Heart right ventricle (tissue), 16 donors: ENCODE measurements at regions not wholly inside any gene's neighbourhood (a gene's known extent, or its start where the extent isn't known, plus 50 kb on each side); places are given as distances from the start of the nearest gene placed in this dataset.
A peak's percentile ranks its signal among the peaks of the same experiment; 100 is the strongest.

ENCODE experiments used
- ATAC-seq, 8 donors: fragments of 200-7000 bp; cut with Tn5 transposase; one replicate each; pipeline ENCODE4 v1.9.1; 2020; ENCODE audit warnings: mild to moderate bottlenecking in 8 of 8, moderate library complexity in 8 of 8, moderate number of reproducible peaks in 1 of 8
- DNase-seq, 2 donors: peaks; one replicate each; pipeline ENCODE4 v3.0.0-alpha.2; 2020
- H3K27ac ChIP-seq, 10 donors: fragments of 200-600 bp; sonication (generic) in 2 of 10; one replicate each; pipeline versions ENCODE4 v1.5.0 to v1.8.0; 2020 to 2022; ENCODE audit warnings: mild to moderate bottlenecking in 3 of 10
- H3K27me3 ChIP-seq, 7 donors: fragments of 200-600 bp; one replicate each; pipeline ENCODE4 v1.8.0; 2021 to 2022; ENCODE audit warnings: mild to moderate bottlenecking in 2 of 7
- H3K36me3 ChIP-seq, 9 donors: fragments of 200-600 bp; sonication (generic) in 1 of 9; one replicate each; pipeline versions ENCODE4 v1.5.0 to v1.8.0; 2020 to 2022; ENCODE audit warnings: mild to moderate bottlenecking in 2 of 9
- H3K4me1 ChIP-seq, 9 donors: fragments of 200-600 bp; sonication (generic) in 1 of 9; one replicate each; pipeline versions ENCODE4 v1.5.0 to v1.8.0; 2020 to 2022; ENCODE audit warnings: mild to moderate bottlenecking in 4 of 9
- H3K4me3 ChIP-seq, 10 donors: fragments of 200-600 bp; sonication (generic) in 2 of 10; one replicate each; pipeline versions ENCODE4 v1.5.0 to v1.8.0; 2020 to 2022; ENCODE audit warnings: mild to moderate bottlenecking in 7 of 10, moderate library complexity in 2 of 10
- H3K9me3 ChIP-seq, 11 donors: fragments of 200-600 bp in 10 of 11; sonication (generic) in 2 of 11; one replicate each; pipeline versions ENCODE4 v1.5.0 to v1.8.0; 2013 to 2022; ENCODE audit warnings: mild to moderate bottlenecking in 2 of 11, control low read depth in 1 of 11, moderate library complexity in 1 of 11
- CTCF ChIP-seq, 9 donors: fragments of 200-600 bp; sonication (generic) in 2 of 9; IDR thresholded peaks; one replicate each; pipeline versions ENCODE4 v1.5.0 to v1.8.0; 2021 to 2022; ENCODE audit warnings: antibody characterized with exemption in 9 of 9, mild to moderate bottlenecking in 5 of 9, moderate library complexity in 1 of 9
- WGBS, 2 donors: extraction: QIAGEN DNeasy Blood & Tissue Kit; methylation state at CpG; one replicate each; pipeline ENCODE4 v1.1.7; 2013; ENCODE audit warnings: inconsistent platforms in 1 of 2; 5-methylcytosine and 5-hydroxymethylcytosine counted together
- intact Hi-C, 10 donors: fragments of 100-400 bp; cut with DNase I; formaldehyde crosslinking; loops; one replicate each; pipeline versions ENCODE4 v1.11.1 to v1.14.2; 2022
- donor health status: Arrhythmogenic right ventricular cardiomyopathy.
- donor health status: ischemic (EF 13 %, LVEDD 7.1; RV severe dilation, severe dysfunction).
- donor health status: healthy with polysubstance abuse.
- donor health status: DM: no; HTN: yes; CAD: no.
- donor health status: DM: no; HTN: no; CAD: no.
- donor health status: ischemic (EF 25% LVEDD 6.9; RV normal size, moderate dysfunction).
- donor health status: ischemic (EF 25% LVEDD 5.7; RV mildly dilated, moderate dysfunction).
- donor health status: healthy.
- donor health status: DM: yes; HTN: yes; CAD: no.
- donor health status: Ischemic cardiomyopathy.
- donor health status: ischemic (EF 35%, LVEDD 5.7; RV mildly dilated, moderate dysfunction).
- donor health status: nonischemic (EF 11% LVEDD 7.7; RV severe dilation, severe dysfunction).
- donor health status: DM: yes; HTN: yes; CAD: no.
- donor health status: PGD.
- donor health status: ischemic (EF 29% LVEDD 5.4; RV normal size, mild dysfunction).
- donor health status: nonischemic (EF 23%, LVEDD 6.1; RV moderate dilation, normal function).

- H3K27ac ChIP-seq: no peak overlapping the region
- ATAC-seq: no peak
- peaks cover 0 to 6% (median 0%) of the 10 kb centered on the region in 11 donors for H3K9me3 ChIP-seq
- intact Hi-C loops: no loop called here
- WGBS, 2 donors: 95 to 99% methylated on average over 8 of the region's 8 CpGs
- H3K36me3 ChIP-seq: no peaks in the 10 kb centered on the region
- DNase-seq: no peak
- no peak overlapping the region for H3K4me3 ChIP-seq
- peaks cover 7 to 15% (median 12%) of the 10 kb centered on the region in 9 donors for H3K4me1 ChIP-seq
- TF ChIP-seq CTCF (IDR thresholded peaks at IDR 0.05): peak in 1 of 9 donors; percentile 6
- no peaks in the 10 kb centered on the region for H3K27me3 ChIP-seq
Measured at GRCh38 chr6:139877828-139878405, 503.5 kb upstream of the CITED2 start.

- 62 to 74% methylated on average over 2 of the region's 2 CpGs for WGBS, 2 donors
Measured at GRCh38 chr6:139872665-139873064, 498.2 kb upstream of the CITED2 start.

GRCh38 chr6:139871803-139872510, 497.5 kb upstream of the CITED2 start:
- DNase-seq (no peak), ATAC-seq (no peak)
- H3K4me1 ChIP-seq: peaks cover 0 to 9% (median 0%) of the 10 kb centered on the region in 9 donors
- TF ChIP-seq CTCF (IDR thresholded peaks at IDR 0.05): no peak
- H3K9me3 ChIP-seq: peaks cover 0 to 6% (median 0%) of the 10 kb centered on the region in 11 donors
- no peak overlapping the region for H3K27ac ChIP-seq
- no peaks in the 10 kb centered on the region for H3K27me3 ChIP-seq
- WGBS, 2 donors: 87 to 90% methylated on average over 1 of the region's 1 CpG
- intact Hi-C loops: no loop called here
- H3K4me3 ChIP-seq: no peak overlapping the region
- no peaks in the 10 kb centered on the region for H3K36me3 ChIP-seq

More at GRCh38 chr6:139872665-139873064, 498.2 kb upstream of the CITED2 start:
- peaks cover 0 to 9% (median 0%) of the 10 kb centered on the region in 9 donors for H3K4me1 ChIP-seq
- no peak overlapping the region for H3K27ac ChIP-seq
- DNase-seq: no peak
- H3K27me3 ChIP-seq: no peaks in the 10 kb centered on the region
- intact Hi-C loops: no loop called here
- TF ChIP-seq CTCF (IDR thresholded peaks at IDR 0.05): no peak
- H3K36me3 ChIP-seq: no peaks in the 10 kb centered on the region
- peaks cover 0 to 6% (median 0%) of the 10 kb centered on the region in 11 donors for H3K9me3 ChIP-seq
- ATAC-seq: no peak
- H3K4me3 ChIP-seq: no peak overlapping the region

GRCh38 chr6:139871165-139871710, 496.8 kb upstream of the CITED2 start:
- intact Hi-C loops: no loop called here
- no peak overlapping the region for H3K4me3 ChIP-seq
- no peak for ATAC-seq
- TF ChIP-seq CTCF (IDR thresholded peaks at IDR 0.05): no peak
- H3K27me3 ChIP-seq: no peaks in the 10 kb centered on the region
- WGBS, 2 donors: 76 to 94% methylated on average over 6 of the region's 6 CpGs
- no peak for DNase-seq
- H3K27ac ChIP-seq: no peak overlapping the region
- H3K9me3 ChIP-seq: peaks cover 0 to 6% (median 0%) of the 10 kb centered on the region in 11 donors
- peaks cover 0 to 9% (median 0%) of the 10 kb centered on the region in 9 donors for H3K4me1 ChIP-seq
- H3K36me3 ChIP-seq: no peaks in the 10 kb centered on the region
